NCI-H460 (cell line): ENCODE measurements at regions not wholly inside any gene's neighbourhood (a gene's known extent, or its start where the extent isn't known, plus 50 kb on each side); places are given as distances from the start of the nearest gene placed in this dataset.
"Not testable (repeated sequence)": the region's sequence is repeated elsewhere in the genome, so short reads cannot be mapped to it uniquely, and the experiment has no call there.

Source experiments
- DNase-seq: peaks from one replicate; pipeline ENCODE4 v3.0.0-alpha.2; 2016; ENCODE audit warnings: low read depth; ENCODE audit errors: extremely low read depth

DNA sequence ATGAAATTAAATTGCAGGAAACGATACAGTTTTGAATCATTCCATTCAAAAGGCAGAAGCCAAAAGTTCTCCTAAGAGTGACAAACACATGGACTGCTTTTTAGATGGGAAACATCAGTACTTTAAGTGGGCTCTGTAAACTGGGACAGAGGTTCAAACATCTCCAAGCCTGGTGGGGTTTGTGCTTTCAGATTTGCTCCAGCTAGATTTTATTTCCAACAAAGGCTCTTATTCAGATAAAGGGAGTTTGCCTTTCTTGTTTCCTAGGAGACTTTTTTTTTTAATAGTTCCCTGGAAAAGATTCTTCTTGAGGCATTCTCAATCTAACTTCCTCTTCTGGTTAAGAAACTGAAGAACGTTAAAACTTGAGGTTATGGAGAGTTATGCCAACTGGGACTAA is 277.6 kb downstream of the TMEM38B start:
- DNase-seq = no peak

DNA sequence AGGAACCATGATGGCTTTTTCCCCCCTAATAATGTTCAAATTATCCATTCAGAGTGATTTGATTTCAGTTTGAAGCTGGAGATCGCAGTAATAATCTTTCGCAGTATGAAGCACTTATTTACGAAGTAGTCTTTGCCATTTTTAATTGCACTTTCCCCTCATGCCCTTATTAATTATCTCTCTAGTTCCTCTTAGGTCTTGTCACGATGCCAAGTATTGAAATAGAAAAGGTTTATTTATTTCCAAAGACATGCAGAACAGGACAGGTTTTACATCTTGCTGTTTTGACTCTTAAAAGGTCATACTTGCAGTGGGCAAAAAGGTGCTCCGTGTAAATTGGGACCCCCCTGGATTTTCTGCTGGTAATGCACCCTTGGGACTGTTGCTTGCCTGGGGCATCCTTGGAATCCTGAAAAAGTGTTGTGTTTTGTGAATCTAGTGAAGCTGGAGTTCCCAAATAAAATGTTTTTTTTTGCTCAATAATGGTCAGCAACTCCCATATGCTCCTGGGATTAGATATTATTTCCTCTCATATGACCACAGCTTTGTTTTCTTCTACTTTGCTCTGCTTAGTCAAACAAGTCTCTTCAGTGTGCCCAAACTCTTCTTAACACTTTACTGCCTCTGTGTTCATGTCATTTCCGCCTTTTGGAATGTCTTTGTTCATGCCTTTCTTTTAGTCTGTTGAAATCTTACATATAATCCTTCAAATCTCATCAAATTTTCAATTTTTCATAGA is 278.3 kb downstream of the TMEM38B start:
- DNase-seq = no peak

DNA sequence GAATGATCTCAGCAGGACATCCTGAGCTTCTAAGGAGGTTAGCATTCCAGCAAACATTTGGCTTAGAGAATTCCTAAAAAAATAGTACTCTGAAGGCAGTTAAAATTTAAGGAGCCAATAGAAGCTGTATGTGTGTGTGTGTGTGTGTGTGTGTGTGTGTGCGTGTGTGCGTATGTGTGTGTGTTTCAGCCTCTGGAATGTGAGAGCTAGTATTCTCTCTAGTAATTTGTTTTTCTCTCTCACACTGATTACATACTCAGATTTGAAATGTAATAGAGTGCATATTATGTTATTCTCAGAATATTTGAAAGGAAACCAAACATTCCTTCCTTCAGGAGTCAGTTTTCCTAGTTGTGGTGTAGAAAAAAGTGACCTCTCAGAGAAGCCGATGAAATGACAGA is 279.6 kb downstream of the TMEM38B start:
- no peak for DNase-seq

DNA sequence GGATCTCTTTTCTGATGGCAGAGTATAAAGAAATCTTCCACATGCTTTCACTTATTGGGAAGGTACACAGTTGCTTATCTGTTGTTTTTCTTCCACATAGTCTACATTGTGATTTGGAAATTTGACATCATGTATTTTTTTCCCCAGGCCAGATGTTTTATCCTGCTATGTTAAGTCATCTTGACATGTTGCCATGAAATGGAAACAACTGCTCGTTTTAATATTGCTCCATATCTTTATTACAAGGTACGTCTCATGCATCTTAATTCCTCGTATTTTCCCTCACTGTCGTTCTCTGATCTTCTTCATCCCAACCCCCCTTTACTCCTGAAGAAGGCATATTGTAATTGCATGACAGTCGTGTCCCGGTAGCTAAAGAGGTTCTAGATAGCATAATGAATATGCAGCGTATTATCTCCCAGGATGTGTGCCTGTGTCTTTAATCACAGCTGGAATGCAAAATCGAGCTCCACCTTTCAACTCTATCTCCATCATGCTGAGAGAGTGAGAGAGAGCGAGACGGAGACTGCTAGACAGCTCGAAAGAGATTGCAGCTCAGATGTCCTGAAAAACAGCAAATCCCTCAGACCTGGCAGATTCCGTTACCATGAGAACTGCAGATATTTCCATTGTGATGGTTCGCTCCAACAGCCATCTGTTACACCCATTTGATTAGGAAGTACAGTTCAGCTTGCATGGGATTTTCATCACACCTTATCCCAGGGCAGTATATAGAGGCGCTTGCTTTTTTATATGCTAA is 281.7 kb downstream of the TMEM38B start:
- DNase-seq = no peak

DNA sequence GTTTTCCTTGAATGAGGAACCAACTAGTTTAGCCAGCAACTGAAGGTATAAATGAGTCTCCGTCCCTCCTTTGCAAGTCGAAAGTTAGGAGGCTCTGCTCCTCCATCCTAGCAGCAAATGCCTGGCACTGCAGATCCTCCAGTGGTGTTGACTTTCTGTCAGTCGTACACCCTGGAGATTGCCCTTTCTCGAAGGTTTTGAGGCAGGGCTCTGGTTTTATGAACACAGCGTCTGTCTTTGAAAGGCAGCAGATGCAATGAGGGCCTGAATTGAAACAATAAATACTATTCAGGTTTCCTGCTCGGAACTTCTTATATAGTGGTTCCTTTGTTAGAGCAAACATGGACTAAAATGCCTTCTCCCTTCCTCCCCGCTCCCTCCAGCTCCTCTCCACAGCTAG is 284.0 kb downstream of the TMEM38B start:
- no peak for DNase-seq

DNA sequence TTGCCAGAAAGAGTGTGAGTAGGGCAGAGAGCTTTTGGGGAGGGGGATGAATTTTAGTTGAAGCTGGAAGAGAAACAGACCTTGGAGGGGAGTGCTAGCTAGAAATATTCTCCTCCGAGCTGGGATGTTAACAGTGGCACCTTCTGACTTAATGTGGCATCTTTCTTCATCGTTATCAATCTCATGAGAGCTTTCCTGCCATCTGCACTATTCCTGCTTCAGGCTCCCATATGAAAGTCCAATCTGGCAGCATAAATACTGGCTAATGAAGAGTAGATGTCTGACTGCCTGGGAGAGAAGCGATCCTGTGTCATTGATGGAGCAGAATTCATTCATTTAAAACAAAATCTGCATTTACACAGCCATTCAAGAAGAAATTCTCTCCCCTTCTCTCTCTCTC is 284.5 kb downstream of the TMEM38B start:
- DNase-seq = no peak

DNA sequence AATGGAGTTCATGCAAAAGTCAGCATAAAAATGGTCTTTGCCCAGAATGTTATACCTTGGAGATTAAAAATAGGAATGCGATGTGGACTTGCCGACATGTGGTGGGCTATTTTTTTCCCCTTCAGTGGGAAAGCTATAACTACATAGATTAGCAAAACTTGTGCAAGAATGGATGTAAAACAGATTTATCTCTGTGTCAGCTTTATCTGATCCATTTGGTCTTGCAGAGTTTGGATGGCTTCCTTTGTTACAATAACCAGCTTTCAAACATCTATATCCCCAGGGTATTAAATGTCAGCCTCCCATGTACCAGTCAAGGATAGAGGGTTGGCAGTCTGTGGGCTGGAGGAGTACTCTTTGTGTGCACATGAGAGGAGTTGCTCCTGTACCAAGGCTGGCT is 284.9 kb downstream of the TMEM38B start:
- DNase-seq = no peak

DNA sequence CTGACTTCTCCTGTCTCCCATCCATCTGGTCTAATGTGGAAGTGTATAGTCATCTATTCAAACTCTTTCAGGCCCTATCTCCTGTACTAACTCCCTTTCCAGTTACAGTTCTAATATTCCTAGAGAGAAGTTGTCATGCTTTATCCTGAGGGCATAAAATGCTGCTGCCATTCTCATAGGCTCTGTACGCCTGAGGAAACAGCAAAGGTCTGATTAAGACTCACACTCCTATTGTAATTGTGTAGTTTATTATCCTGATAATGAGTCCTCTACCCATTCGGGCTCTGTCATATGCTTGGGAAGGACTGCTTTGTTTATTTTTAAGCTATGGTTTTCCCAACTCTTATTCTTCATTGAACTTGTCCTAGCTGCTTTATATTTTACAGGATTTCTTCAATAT is 290.4 kb downstream of the TMEM38B start:
- DNase-seq = no peak

DNA sequence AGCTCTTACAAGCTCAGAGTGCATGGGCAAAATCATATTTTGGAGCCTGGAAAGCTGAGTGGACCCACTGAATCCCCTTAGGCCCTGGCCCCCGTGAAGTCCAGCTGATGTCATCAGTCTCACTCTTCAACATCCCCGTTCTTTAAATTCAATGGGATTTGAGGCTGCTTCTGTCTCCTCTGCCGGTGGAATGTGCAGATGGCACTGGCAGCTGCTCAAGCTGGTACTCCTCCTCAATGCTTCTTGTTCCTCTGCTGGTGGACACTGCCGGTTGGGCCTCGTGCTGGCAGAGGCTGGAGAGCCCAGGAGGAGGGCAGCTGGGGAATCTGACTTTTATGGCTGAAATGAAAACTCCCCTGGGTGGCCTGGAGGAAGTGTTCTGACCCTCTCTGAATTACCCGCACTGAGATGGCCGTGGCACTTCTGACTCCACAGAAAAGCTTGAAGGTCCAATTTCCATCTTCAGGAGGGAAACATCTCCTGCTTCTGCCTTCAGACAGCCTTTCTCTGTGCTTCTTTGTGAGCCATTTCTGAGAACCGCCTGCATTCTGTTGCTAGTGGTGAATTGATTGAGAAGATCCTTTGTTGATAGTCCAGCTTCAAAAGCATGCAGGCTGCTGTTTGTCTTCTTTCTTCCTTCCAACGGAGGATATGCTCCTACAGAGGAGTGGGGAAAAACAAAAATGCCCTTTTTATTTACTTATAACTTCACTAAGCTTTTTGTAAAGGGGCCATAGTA is 298.9 kb downstream of the TMEM38B start:
- no peak for DNase-seq

DNA sequence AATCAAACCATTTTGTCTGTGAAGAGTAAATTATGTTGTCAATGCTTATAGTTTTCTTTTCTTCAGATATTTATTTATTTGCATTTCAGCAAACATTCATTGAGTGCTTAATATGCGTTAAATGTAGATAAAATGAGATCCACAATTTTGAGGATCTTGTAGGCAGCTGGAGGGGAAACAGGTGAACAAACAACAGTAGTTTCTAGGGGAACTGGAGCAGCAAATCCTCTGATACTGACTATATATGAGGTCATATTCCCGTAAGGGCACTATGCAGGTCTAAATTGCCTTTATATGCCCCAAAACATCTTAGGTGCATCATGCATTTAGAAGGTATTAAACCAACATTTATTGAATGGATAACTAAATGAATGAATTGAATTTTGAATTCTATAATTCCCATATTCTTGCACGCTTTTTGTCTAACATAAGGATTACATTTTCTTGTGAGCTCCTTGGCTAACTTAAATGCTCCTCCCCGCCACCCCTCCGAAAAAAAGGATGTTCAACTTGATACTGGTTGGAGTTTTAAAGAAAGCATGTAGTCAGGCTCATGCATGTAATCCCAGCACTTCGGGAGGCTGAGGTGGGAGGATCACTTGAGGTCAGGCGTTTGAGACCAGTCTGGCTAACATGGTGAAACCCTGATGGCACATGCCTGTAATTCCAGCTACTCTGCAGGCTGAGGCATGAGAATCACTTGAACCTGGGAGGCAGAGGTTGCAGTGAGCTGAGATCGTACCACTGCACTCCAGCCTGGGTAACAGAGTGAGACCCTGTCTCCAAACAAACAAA is 299.8 kb downstream of the TMEM38B start:
- DNase-seq = no peak

DNA sequence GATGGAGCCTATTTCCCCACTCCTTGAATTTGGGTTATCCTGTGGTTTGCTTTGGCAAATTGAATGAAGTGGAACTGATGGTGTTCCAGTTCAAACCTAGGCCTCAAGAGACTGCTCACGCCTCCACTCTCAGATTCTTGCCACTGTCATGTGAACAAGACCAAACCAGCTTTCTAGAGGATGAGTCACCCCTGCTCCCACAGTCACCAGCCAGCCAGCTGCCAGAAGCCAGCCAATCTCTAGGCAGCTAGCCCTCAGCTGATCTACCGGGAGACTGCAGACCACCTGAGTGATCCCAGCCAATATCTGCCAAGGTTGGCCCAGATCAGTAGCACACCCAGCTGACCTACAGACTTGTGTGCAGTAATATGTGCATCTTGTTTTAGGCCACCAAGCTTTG is 300.6 kb downstream of the TMEM38B start:
- no peak for DNase-seq

DNA sequence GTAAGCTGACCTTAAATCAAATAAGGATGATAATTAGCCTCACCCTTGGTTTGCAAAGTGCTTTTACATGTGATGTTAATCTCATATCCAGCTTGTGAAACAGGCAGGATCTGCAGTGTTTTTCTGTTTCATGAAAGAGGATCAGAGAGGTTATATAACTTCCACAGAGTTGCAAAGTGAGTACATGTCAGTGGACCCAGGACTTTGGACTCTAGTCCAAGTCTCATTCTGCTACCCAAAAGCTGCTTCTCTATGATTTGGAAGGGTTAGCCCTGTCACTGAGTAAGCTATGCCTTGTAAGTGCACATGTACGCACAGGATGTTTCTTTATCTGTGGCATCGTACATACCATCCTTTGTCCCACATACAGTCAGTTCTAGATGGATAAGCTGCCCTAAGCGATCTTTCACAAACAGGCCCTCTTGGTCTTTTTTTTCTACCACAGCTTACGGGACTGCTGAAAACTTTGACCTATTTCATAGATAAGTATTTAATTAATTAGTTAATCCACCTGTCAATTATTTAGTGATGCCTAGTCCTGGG is 322.9 kb downstream of the TMEM38B start:
- DNase-seq = no peak

DNA sequence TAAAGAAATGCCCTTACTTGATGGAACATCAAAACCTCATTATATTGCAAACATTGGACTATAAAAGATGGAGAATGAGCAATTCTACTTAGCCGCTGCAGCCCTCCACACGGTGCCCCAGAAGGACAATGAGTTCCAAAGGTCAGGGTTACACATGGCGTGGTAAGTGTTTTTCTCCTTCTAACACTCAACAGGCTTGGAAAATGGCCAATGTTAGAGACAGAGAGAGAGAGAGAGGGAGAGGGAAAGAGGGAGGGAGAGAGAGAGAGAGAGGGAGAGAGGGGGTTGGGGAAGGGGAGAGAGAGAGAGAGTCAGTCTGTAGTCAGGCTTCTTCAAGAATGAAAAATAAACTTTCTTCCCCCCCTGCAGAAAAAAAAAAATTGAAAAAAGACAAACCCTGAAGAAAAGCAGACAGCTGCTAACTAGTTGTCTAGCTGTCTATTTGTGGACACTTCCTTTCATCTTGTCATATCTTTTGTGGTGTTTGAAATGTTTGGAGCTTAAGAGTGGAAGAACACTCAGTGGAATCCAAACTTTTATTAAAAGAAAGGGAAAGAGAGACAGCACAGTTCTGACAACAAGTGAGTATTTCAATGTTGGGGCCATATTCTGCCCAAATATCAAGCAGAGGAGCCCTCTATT is 324.8 kb downstream of the TMEM38B start:
- DNase-seq = no peak

DNA sequence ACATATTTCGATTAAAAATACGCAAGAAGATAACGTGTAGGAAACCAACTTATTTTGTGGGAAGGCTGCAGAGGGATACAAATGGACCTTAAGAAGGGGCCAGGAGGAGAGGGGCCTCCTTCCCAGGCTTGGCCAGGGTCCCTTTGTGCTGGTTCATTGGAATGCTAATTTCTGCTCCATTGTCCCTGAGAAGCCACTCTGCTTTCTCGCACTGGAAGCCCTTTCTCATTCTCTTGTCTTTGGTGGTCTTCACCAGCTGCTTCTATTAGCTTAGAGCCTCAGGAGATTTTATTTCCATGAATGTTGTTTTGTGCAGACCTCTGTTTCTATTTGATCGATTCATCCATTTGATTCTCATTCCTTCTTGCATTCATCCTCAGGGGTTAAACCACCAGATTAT is 325.4 kb downstream of the TMEM38B start:
- no peak for DNase-seq

DNA sequence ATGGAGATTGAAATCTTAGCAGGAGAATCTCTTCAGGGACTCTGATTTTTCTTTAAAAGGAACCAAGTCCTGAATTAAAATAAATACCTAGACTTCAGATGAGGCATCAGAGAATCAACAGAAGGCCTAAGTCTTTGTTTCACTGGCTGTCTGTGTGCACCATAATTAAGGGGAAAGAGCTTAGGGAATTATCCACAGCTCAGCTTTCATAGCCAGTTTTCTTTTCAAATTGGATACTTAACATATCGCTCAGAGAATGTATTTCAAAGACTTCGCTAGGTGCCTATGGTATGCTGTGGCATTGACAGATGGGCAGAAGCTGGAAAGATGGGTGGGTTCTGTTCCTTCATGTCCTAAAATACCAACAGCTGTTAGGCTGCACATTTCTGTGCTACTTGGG is 325.8 kb downstream of the TMEM38B start:
- DNase-seq = no peak

DNA sequence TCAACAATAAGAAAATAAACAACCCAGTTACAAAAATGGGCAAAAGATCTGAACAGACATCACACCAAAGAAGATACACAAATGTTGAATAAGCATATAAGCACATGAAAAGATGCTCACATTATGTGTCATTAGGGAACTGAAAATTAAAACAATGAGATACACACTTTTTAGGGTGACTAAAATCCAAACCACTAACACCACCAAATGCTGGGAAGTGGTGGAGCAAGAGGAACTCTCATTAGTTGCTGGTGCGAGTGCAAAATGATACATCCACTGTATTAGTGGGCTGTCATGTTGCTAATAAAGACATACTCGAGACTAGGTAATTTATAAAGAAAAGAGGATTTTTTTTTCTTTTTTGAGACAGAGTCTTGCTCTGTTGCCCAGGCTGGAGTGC is 329.1 kb downstream of the TMEM38B start:
- no peak for DNase-seq

DNA sequence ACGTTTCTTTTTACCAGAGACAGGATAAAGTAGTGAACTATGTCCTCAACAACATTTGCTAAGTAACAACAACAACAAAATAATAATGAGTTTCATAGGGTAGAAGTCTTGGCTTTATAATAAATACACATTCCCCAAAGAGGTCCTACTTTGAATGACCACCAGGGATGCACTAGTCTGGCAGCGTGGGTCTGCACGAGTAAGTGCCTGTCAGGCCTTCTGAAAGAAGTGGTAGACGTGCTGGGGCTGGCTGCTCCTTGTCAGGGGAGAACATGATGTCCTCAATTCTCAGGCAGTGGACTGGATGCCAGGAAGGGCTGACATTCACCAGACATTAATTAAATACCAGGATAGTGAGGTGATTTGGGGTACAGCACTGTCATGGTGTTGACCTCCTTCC is 331.1 kb downstream of the TMEM38B start:
- DNase-seq = no peak

DNA sequence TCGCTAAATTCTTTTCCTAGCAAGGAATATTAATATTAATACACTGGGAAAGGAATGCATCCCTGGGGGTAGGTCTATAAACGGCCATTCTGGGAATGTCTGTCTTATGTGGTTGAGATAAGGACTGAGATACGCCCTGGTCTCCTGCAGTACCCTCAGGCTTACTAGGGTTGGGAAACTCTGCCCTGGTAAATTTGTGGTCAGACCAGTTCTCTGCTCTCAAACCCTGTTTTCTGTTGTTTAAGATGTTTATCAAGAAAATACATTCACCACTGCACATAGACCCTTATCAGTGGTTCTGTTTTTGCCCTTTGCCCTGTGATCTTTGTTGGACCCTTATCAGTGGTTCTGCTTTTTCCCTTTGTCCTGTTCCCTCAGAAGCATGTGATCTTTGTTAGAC is 335.8 kb downstream of the TMEM38B start:
- DNase-seq = not testable (repeated sequence)

DNA sequence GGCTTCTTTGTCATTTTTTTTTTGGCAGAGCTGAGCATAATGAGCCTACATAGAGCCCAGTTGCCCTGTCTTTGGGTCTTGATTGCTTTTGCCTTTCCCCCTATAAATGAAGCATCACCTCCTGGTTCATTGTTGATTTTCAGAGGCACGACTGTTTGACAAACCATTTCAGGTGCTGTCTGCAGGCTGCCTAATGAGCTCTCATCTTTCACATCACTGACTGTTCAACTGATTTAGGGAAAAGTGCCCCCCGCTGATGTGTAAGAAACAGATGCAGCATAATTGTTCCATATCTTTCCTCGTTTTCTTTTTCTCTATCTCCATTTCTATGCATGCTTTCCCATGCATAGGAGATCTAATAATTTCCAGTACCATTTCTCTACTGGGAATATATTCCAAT is 338.6 kb downstream of the TMEM38B start:
- no peak for DNase-seq

DNA sequence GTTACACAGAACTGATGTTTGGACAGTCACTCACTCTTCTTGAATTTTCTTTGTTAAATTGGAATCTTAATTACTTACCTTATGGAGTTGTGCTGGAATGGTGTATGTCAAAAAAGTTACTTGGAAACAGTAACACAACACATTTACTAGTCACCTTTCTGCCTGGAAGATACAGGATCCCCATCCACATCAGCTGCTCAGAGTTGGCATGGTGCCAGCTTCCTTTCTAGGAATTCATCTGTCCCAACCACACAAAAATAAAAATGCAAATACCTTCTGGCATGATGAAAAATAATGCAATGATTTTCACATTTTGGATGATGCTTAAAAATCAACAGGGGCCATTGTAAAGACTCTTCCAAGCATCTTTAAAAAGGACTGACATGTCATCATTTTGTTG is 341.5 kb downstream of the TMEM38B start:
- no peak for DNase-seq
